ENCODE measurements at regions not wholly inside any gene's neighbourhood (a gene's known extent, or its start where the extent isn't known, plus 50 kb on each side); places are given as distances from the start of the nearest gene placed in this dataset.

GRCh38 chr16:85385463-85386331 lies 227.4 kb upstream of the GSE1 start:
- TF ChIP-seq CTCF (IDR thresholded peaks at IDR 0.05; ENCODE audit: borderline replicate concordance, extremely low read depth, low read length, poor library complexity, severe bottlenecking) (no peak), EZH2 (IDR thresholded peaks at IDR 0.05; ENCODE audit: borderline replicate concordance, low read depth, low read length, severe bottlenecking) (no peak)
